Activated CD8-positive, alpha-beta memory T cell treated with anti-CD3 and anti-CD28 coated beads for 36 hours (primary cell): ENCODE measurements at regions not wholly inside any gene's neighbourhood (a gene's known extent, or its start where the extent isn't known, plus 50 kb on each side); places are given as distances from the start of the nearest gene placed in this dataset.
"Not testable (repeated sequence)": the region's sequence is repeated elsewhere in the genome, so short reads cannot be mapped to it uniquely, and the experiment has no call there.

ENCODE experiments used
- CTCF ChIA-PET: fragments of 350-600 bp; sonication (Branson Sonifier 250); formaldehyde crosslinking; loops from one replicate; lab custom pipeline; 2021; ENCODE audit warnings: antibody characterized with exemption; lab: Charles Lee
- POLR2A ChIA-PET: fragments of 350-600 bp; sonication (Branson Sonifier 250); formaldehyde crosslinking; loops from one replicate; lab custom pipeline; 2021; ENCODE audit warnings: antibody characterized with exemption; lab: Charles Lee

- CTCF ChIA-PET = no interaction called here
- POLR2A ChIA-PET = no interaction called here
Measured at GRCh38 chr12:131413471-131413870, 297.4 kb upstream of the SFSWAP start.

GRCh38 chr12:131414155-131414922 lies 296.6 kb upstream of the SFSWAP start:
- POLR2A ChIA-PET = not testable (repeated sequence)

GRCh38 chr12:131415781-131416180 lies 295.1 kb upstream of the SFSWAP start:
- ChIA-PET CTCF (no interaction called here), POLR2A (no interaction called here)

More at GRCh38 chr12:131414155-131414922, 296.6 kb upstream of the SFSWAP start:
- CTCF ChIA-PET = not testable (repeated sequence)

- ChIA-PET POLR2A (no interaction called here), CTCF (no interaction called here)
Measured at GRCh38 chr12:131418121-131418520, 292.8 kb upstream of the SFSWAP start.

- POLR2A ChIA-PET = no interaction called here
Measured at GRCh38 chr12:131418884-131419283, 292.0 kb upstream of the SFSWAP start.

GRCh38 chr12:131420867-131421447 lies 289.9 kb upstream of the SFSWAP start:
- ChIA-PET POLR2A (no interaction called here), CTCF (no interaction called here)

More at GRCh38 chr12:131418884-131419283, 292.0 kb upstream of the SFSWAP start:
- CTCF ChIA-PET = interaction anchor here (0.7 kb wide), 1 partner anchor 11 kb away, joined by 3 read pairs; no protein-coding TSS in a partner anchor

GRCh38 chr12:131421509-131422186 lies 289.2 kb upstream of the SFSWAP start:
- POLR2A ChIA-PET = no interaction called here
- CTCF ChIA-PET = no interaction called here

DNA sequence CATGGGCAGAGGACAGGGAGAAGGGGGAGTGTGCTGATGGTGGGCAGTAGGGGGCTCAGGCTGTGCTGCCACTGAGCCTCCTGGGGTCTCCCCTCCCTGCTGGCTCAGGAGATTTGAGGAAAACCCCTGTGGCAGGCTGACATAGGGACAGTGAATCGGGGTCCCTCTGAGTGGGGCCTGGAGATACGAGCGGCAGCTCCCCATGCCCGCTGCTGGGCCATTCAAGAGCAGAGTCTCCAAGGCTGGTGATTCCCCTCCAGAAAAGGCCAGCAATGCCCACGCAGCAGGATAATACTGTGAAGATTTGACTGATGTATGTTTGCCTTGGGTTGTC lies 288.7 kb upstream of the SFSWAP start:
- CTCF ChIA-PET = no interaction called here
- POLR2A ChIA-PET = no interaction called here

DNA sequence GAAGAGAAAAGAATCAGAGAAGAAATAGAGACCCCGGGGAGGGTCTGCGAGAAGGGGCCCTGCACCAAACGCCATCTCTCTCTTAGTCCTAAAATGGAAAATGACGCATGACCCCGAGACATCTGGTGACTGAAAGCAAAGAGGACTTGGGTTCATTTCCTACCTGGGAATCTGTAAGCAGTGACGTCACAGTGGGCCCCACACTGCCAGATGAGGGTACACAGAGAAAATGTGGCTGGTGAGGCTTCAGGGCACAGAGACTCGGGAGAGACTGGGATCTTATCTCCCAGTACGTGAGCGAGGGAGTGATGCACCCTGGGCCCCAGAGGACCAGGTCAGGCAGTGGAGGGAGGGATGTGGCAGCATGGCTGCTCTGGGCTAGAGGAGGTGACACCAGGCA lies 288.1 kb upstream of the SFSWAP start:
- ChIA-PET CTCF (no interaction called here), POLR2A (no interaction called here)

- CTCF ChIA-PET = no interaction called here
Measured at GRCh38 chr12:131424270-131424669, 286.6 kb upstream of the SFSWAP start.

GRCh38 chr12:131425112-131426075 lies 285.5 kb upstream of the SFSWAP start:
- POLR2A ChIA-PET = no interaction called here
- CTCF ChIA-PET = no interaction called here

More at GRCh38 chr12:131424270-131424669, 286.6 kb upstream of the SFSWAP start:
- POLR2A ChIA-PET = no interaction called here

DNA sequence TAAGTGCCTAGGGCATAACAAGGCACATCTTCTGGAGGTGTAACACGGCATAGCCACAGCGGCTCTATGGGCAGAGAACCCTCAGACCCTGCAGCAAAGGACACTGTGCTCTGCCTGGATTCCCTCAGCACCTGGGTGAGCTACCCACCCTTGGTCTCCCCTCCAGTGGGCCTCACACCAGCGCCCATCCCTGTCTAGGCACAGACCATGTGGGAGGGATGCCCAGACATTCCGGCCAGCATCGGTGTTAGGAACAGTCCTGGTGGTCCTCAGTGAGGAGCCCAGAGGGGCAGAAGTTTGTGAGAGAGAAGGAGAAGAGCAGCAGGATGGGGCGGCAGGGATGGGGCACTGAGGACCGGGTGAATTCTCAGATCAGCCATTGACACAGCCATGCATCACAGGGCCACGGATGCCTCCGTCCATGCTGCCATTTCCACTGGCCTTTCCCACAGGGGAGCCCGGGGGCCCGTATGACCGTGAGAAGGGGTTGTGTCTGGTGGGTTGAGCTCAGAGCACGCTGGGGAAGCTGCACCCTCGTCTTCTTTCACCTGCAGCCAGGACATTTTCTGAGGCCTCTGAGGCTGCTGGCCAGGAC lies 282.7 kb upstream of the SFSWAP start:
- POLR2A ChIA-PET = no interaction called here
- CTCF ChIA-PET = no interaction called here

GRCh38 chr12:131429221-131429620 lies 281.7 kb upstream of the SFSWAP start:
- POLR2A ChIA-PET = not testable (repeated sequence)

GRCh38 chr12:131429697-131430096 lies 281.2 kb upstream of the SFSWAP start:
- POLR2A ChIA-PET, CTCF ChIA-PET: not testable (repeated sequence)

More at GRCh38 chr12:131429221-131429620, 281.7 kb upstream of the SFSWAP start:
- CTCF ChIA-PET = not testable (repeated sequence)

DNA sequence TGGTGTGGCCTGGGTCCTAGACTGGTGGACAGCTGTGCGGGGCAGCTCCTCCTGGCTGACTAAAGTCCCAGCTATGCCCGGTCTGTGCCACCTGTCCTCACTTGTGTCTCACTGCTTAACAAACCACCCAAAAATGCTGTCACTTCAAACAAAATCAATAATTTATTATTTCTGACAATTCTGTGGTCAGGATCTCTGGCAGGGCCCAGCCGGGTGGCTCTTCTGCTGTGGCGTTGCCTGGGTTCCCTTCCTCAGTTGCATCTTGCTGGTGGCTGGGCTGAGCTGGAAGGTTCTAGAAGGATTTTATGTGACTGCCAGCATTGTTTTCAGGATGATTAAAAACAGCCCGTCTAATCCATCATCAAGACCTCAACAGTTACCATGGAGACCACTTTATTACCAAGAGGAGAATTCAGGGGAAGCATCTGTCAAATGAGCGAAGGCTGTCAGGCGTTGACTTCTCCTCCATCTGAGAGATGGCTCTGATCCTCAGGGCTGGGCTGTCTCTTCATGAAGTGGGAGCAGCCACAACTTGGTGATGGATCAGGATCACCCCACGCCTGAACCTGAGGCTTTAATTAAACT lies 280.6 kb upstream of the SFSWAP start:
- CTCF ChIA-PET = no interaction called here
- POLR2A ChIA-PET = no interaction called here

GRCh38 chr12:131431126-131431655 lies 279.7 kb upstream of the SFSWAP start:
- CTCF ChIA-PET, POLR2A ChIA-PET: not testable (repeated sequence)

GRCh38 chr12:131432532-131433260 lies 278.2 kb upstream of the SFSWAP start:
- POLR2A ChIA-PET = no interaction called here

More at GRCh38 chr12:131432532-131433260, 278.2 kb upstream of the SFSWAP start:
- CTCF ChIA-PET = no interaction called here
